Panc1 (cell line): ENCODE measurements at regions not wholly inside any gene's neighbourhood (a gene's known extent, or its start where the extent isn't known, plus 50 kb on each side); places are given as distances from the start of the nearest gene placed in this dataset.

Source experiments
- ATAC-seq: fragments of 200-7000 bp; cut with Tn5 transposase; 2 replicates; pipeline ENCODE4 v1.9.1; 2020; ENCODE audit warnings: mild to moderate bottlenecking, moderate library complexity
- BruUV-seq: library from RNA; stranded (reverse); fragments of 400-500 nt; replicated peaks from 2 replicates; lab custom pipeline; 2021; lab: Mats Ljungman, UMichigan
- CTCF ChIA-PET: fragments of 300-600 bp; sonication (Branson Sonifier 250); formaldehyde crosslinking; loops from one replicate; lab custom pipeline; 2022; ENCODE audit warnings: antibody characterized with exemption; lab: Charles Lee
- POLR2A ChIA-PET: fragments of 300-600 bp; sonication (Branson Sonifier 250); formaldehyde crosslinking; loops from one replicate; lab custom pipeline; 2022; ENCODE audit warnings: antibody characterized with exemption; lab: Charles Lee
- DNase-seq: peaks from one replicate; pipeline ENCODE4 v3.0.0-alpha.2; 2010; ENCODE audit warnings: low read depth, low spot score
- H3K27ac ChIP-seq: 2 replicates; pipeline ENCODE4 v1.5.1; 2011; ENCODE audit warnings: mild to moderate bottlenecking, low read length, inconsistent platforms
- H3K27me3 ChIP-seq: fragments of 200-500 bp; sonication (Bioruptor generic); 2 replicates; pipeline ENCODE4 v1.6.0; 2014; ENCODE audit warnings: low read length, inconsistent platforms; ENCODE audit not compliant: control insufficient read depth, insufficient read depth
- H3K36me3 ChIP-seq: fragments of 200-500 bp; sonication (Bioruptor generic); 2 replicates; pipeline ENCODE4 v1.5.1; 2014; ENCODE audit warnings: inconsistent platforms, mild to moderate bottlenecking, low read length, moderate library complexity; ENCODE audit not compliant: control insufficient read depth, insufficient read depth
- H3K4me1 ChIP-seq: 2 replicates; pipeline ENCODE4 v1.5.1; 2011; ENCODE audit warnings: inconsistent platforms, mild to moderate bottlenecking, low read length, moderate library complexity; ENCODE audit not compliant: control insufficient read depth, insufficient read depth
- H3K4me3 ChIP-seq, 2 experiments: 2 replicates each; pipeline ENCODE4 v1.5.1; 2011 to 2012; ENCODE audit warnings: low read depth in 2 of 2, low read length in 2 of 2, mild to moderate bottlenecking in 2 of 2, inconsistent platforms in 1 of 2, moderate library complexity in 1 of 2
- H3K9me3 ChIP-seq: fragments of 200-500 bp; sonication (Bioruptor generic); 2 replicates; pipeline ENCODE4 v1.5.1; 2014; ENCODE audit warnings: low read depth, mild to moderate bottlenecking, inconsistent platforms, low read length, moderate library complexity; ENCODE audit not compliant: control insufficient read depth, insufficient read depth
- POLR2AphosphoS5 ChIP-seq: IDR thresholded peaks from 2 replicates; pipeline ENCODE4 v1.6.1; 2012; ENCODE audit warnings: mild to moderate bottlenecking, low read depth, low read length, moderate library complexity
- SIN3A ChIP-seq: IDR thresholded peaks from 2 replicates; pipeline ENCODE4 v1.6.1; 2012; ENCODE audit warnings: low read depth, mild to moderate bottlenecking, low read length, moderate library complexity, borderline replicate concordance; ENCODE audit not compliant: insufficient read depth
- TCF7L2 ChIP-seq: IDR thresholded peaks from 2 replicates; pipeline ENCODE4 v1.6.1; 2011; ENCODE audit warnings: mild to moderate bottlenecking, low read depth, low read length, inconsistent platforms
- in situ Hi-C: cut with HindIII; loops from 2 replicates; pipeline ENCODE4 v1.10.0; 2016; ENCODE audit warnings: low sequenced_read_pairs, low pct_unique_long_range_greater_than_20kb
- intact Hi-C: fragments of 100-400 bp; cut with micrococcal nuclease; formaldehyde crosslinking; loops from one replicate; pipeline ENCODE4 v1.10.0; 2022; ENCODE audit not compliant: unreplicated experiment
- TF ChIP-seq, protein P1 (sequence below), 2 experiments: IDR thresholded peaks; 2 replicates each; pipeline ENCODE4 v1.6.1; 2011 to 2012; ENCODE audit warnings: low read depth in 2 of 2, control low read depth in 1 of 2, low read length in 1 of 2, mild to moderate bottlenecking in 1 of 2, moderate library complexity in 1 of 2; ENCODE audit not compliant: insufficient read depth in 1 of 2
- TF ChIP-seq, protein P2 (sequence below): fragments of 450-650 bp; IDR thresholded peaks from 2 replicates; pipeline ENCODE4 v1.5.1; 2017; ENCODE audit warnings: mild to moderate bottlenecking

DNA sequence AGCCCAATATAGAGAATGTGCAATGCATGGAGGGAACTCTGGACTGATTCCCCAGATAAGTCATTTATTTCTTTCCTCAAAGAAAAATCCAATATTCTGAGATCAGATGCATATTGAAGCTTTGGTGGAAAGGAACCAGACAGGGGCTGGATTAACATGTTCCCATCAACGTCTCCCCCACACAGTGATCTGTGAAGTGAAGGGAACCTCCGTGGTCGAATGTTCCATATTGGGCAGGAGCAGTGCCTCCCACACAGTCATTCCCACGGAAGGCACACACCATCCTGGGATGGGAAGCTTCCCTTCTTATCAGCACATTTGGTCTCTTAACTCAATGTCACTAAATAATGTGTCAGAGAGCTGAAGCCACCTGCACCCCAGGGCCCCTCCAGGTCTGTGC, 247.1 kb downstream of the BCL11B start:
- BruUV-seq: no TSS peak
- in situ Hi-C loops: no loop called here

DNA sequence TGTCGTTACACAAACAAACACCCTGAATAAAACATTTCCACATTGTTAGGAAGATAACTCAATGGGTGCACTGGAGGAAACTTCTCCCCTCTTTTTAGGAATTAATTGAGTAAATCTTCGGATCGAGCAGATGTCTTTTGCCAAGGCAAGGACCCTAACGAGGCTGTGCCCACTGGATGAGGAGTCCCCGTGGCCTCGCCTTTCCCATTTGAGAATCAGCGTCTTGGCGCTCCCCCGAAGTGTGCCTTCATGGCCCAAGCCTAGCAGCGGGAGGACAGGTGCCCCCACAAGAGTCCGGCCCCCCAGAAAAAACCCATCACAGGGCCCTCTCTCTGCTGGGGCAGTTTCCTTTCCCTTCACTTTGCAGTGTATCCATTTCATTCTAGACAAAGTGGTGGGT, 246.6 kb downstream of the BCL11B start:
- ChIA-PET CTCF (no interaction called here), POLR2A (no interaction called here)
- intact Hi-C loops: no loop called here
- in situ Hi-C loops: no loop called here
- no peak overlapping the region for H3K27ac ChIP-seq
- no peaks in the 10 kb centered on the region for H3K36me3 ChIP-seq
- no peaks in the 10 kb centered on the region for H3K9me3 ChIP-seq
- no peaks in the 10 kb centered on the region for H3K27me3 ChIP-seq
- no peak overlapping the region for H3K4me3 ChIP-seq
- DNase-seq (no peak), ATAC-seq (no peak)
- BruUV-seq: no TSS peak
- TF ChIP-seq, protein P1, sequence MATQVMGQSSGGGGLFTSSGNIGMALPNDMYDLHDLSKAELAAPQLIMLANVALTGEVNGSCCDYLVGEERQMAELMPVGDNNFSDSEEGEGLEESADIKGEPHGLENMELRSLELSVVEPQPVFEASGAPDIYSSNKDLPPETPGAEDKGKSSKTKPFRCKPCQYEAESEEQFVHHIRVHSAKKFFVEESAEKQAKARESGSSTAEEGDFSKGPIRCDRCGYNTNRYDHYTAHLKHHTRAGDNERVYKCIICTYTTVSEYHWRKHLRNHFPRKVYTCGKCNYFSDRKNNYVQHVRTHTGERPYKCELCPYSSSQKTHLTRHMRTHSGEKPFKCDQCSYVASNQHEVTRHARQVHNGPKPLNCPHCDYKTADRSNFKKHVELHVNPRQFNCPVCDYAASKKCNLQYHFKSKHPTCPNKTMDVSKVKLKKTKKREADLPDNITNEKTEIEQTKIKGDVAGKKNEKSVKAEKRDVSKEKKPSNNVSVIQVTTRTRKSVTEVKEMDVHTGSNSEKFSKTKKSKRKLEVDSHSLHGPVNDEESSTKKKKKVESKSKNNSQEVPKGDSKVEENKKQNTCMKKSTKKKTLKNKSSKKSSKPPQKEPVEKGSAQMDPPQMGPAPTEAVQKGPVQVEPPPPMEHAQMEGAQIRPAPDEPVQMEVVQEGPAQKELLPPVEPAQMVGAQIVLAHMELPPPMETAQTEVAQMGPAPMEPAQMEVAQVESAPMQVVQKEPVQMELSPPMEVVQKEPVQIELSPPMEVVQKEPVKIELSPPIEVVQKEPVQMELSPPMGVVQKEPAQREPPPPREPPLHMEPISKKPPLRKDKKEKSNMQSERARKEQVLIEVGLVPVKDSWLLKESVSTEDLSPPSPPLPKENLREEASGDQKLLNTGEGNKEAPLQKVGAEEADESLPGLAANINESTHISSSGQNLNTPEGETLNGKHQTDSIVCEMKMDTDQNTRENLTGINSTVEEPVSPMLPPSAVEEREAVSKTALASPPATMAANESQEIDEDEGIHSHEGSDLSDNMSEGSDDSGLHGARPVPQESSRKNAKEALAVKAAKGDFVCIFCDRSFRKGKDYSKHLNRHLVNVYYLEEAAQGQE (IDR thresholded peaks at IDR 0.05; ENCODE audit: insufficient read depth in 1 of 2, low read depth in 2 of 2, low read length in 1 of 2): no peak
- TF ChIP-seq SIN3A (no peak), POLR2AphosphoS5 (no peak), TCF7L2 (no peak)
- TF ChIP-seq, protein P2, sequence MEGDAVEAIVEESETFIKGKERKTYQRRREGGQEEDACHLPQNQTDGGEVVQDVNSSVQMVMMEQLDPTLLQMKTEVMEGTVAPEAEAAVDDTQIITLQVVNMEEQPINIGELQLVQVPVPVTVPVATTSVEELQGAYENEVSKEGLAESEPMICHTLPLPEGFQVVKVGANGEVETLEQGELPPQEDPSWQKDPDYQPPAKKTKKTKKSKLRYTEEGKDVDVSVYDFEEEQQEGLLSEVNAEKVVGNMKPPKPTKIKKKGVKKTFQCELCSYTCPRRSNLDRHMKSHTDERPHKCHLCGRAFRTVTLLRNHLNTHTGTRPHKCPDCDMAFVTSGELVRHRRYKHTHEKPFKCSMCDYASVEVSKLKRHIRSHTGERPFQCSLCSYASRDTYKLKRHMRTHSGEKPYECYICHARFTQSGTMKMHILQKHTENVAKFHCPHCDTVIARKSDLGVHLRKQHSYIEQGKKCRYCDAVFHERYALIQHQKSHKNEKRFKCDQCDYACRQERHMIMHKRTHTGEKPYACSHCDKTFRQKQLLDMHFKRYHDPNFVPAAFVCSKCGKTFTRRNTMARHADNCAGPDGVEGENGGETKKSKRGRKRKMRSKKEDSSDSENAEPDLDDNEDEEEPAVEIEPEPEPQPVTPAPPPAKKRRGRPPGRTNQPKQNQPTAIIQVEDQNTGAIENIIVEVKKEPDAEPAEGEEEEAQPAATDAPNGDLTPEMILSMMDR: no peak
- H3K4me1 ChIP-seq: no peaks in the 10 kb centered on the region

More for the DNA sequence above, 247.1 kb downstream of the BCL11B start:
- H3K4me3 ChIP-seq: no peak overlapping the region
- intact Hi-C loops: no loop called here
- DNase-seq (no peak), ATAC-seq (no peak)
- ChIA-PET CTCF (no interaction called here), POLR2A (no interaction called here)
- H3K27ac ChIP-seq: no peak overlapping the region
- no peaks in the 10 kb centered on the region for H3K4me1 ChIP-seq
- no peaks in the 10 kb centered on the region for H3K36me3 ChIP-seq
- H3K9me3 ChIP-seq: no peaks in the 10 kb centered on the region
- TF ChIP-seq POLR2AphosphoS5 (no peak), TCF7L2 (no peak), SIN3A (no peak)
- TF ChIP-seq, protein P2: no peak
- TF ChIP-seq, protein P1 (IDR thresholded peaks at IDR 0.05; ENCODE audit: insufficient read depth in 1 of 2, low read depth in 2 of 2, low read length in 1 of 2): no peak
- H3K27me3 ChIP-seq: no peaks in the 10 kb centered on the region
